HCT116 (cell line): ENCODE measurements at regions not wholly inside any gene's neighbourhood (a gene's known extent, or its start where the extent isn't known, plus 50 kb on each side); places are given as distances from the start of the nearest gene placed in this dataset.

ENCODE experiments used
- ATAC-seq: fragments of 200-7000 bp; cut with Tn5 transposase; 2 replicates; pipeline ENCODE4 v1.9.1; 2020; ENCODE audit warnings: mild to moderate bottlenecking, moderate library complexity
- BruUV-seq: library from RNA; stranded (reverse); fragments of 400-500 nt; replicated peaks from 2 replicates; lab custom pipeline; 2021; lab: Mats Ljungman, UMichigan
- CTCF ChIA-PET: fragments of 300-600 bp; sonication (Branson Sonifier 250); formaldehyde crosslinking; loops from one replicate; lab custom pipeline; 2021; ENCODE audit warnings: antibody characterized with exemption; lab: Charles Lee
- POLR2A ChIA-PET: fragments of 300-600, 350-600 bp; sonication (Branson Sonifier 250); formaldehyde crosslinking; loops from one replicate; lab custom pipeline; 2021; ENCODE audit warnings: antibody characterized with exemption; lab: Charles Lee
- RAD21 ChIA-PET, 2 experiments: fragments of 300-600 bp; sonication (Branson Sonifier 250); formaldehyde crosslinking; loops; one replicate each; lab custom pipeline; 2023; ENCODE audit warnings: low total read pairs in 2 of 2; ENCODE audit not compliant: uncharacterized antibody in 2 of 2, unreplicated experiment in 2 of 2, low non-redundant PET in 1 of 2; lab: Charles Lee
- DNase-seq: peaks from one replicate; pipeline ENCODE4 v3.0.0-alpha.2; 2010; ENCODE audit warnings: low read depth, low spot score
- H2AFZ ChIP-seq: fragments of 200-600 bp; shearing (Covaris generic), sonication (generic); 2 replicates; pipeline ENCODE4 v1.6.1; 2017; ENCODE audit warnings: low read depth, mixed run types, mixed read lengths, antibody characterized with exemption, low read length; ENCODE audit not compliant: poor library complexity, severe bottlenecking
- H3K27ac ChIP-seq: 2 replicates; pipeline ENCODE4 v1.5.1; 2012; ENCODE audit warnings: low read depth, low read length
- H3K27me3 ChIP-seq: fragments of 200-600 bp; sonication (generic); 2 replicates; pipeline ENCODE4 v1.6.1; 2016; ENCODE audit warnings: mixed run types, low read length, mixed read lengths; ENCODE audit not compliant: insufficient read depth
- H3K36me3 ChIP-seq, 2 experiments: fragments of 200-500 bp in 1 of 2; fragments of 200-600 bp in 1 of 2; sonication (Bioruptor generic) in 1 of 2; sonication (generic) in 1 of 2; 2 replicates each; pipeline versions ENCODE4 v1.5.1 to v1.6.1; 2014 to 2016; ENCODE audit warnings: low read length in 2 of 2, inconsistent platforms in 1 of 2, mixed read lengths in 1 of 2, mixed run types in 1 of 2; ENCODE audit not compliant: insufficient read depth in 2 of 2, control insufficient read depth in 1 of 2
- H3K4me1 ChIP-seq, 2 experiments: fragments of 200-600 bp in 1 of 2; sonication (generic) in 1 of 2; 2 replicates each; pipeline versions ENCODE4 v1.5.1 to v1.6.1; 2012 to 2017; ENCODE audit warnings: low read length in 2 of 2, inconsistent platforms in 1 of 2, mild to moderate bottlenecking in 1 of 2, mixed read lengths in 1 of 2, mixed run types in 1 of 2, moderate library complexity in 1 of 2; ENCODE audit not compliant: insufficient read depth in 2 of 2, control insufficient read depth in 1 of 2
- H3K4me2 ChIP-seq: fragments of 200-600 bp; sonication (generic); 2 replicates; pipeline ENCODE4 v1.6.1; 2017; ENCODE audit warnings: mixed run types, low read length, mixed read lengths
- H3K4me3 ChIP-seq, 2 experiments: fragments of 200-600 bp in 1 of 2; sonication (generic) in 1 of 2; replicated peaks in 1 of 2; 2 replicates each; pipeline ENCODE4 v1.5.1; 2011 to 2016; ENCODE audit warnings: low read length in 2 of 2, control low read depth in 1 of 2, low read depth in 1 of 2, mild to moderate bottlenecking in 1 of 2, mixed read lengths in 1 of 2, mixed run types in 1 of 2
- H3K79me2 ChIP-seq: fragments of 200-600 bp; sonication (generic); 2 replicates; pipeline ENCODE4 v1.6.1; 2017; ENCODE audit warnings: mild to moderate bottlenecking, mixed run types, low read length, moderate library complexity, mixed read lengths; ENCODE audit not compliant: insufficient read depth
- H3K9ac ChIP-seq: fragments of 200-600 bp; sonication (generic); 2 replicates; pipeline ENCODE4 v1.6.1; 2016; ENCODE audit warnings: low read length, mixed read lengths
- H3K9me2 ChIP-seq: fragments of 200-600 bp; sonication (generic), shearing (Covaris generic); 2 replicates; pipeline ENCODE4 v1.6.1; 2017; ENCODE audit warnings: mixed run types, mild to moderate bottlenecking, moderate library complexity; ENCODE audit not compliant: insufficient read depth
- H3K9me3 ChIP-seq, 2 experiments: fragments of 200-500 bp in 1 of 2; fragments of 200-600 bp in 1 of 2; sonication (Bioruptor generic) in 1 of 2; sonication (generic) in 1 of 2; 2 replicates each; pipeline ENCODE4 v1.6.1; 2014 to 2017; ENCODE audit warnings: low read length in 2 of 2, mixed read lengths in 2 of 2, inconsistent platforms in 1 of 2, low read depth in 1 of 2, mild to moderate bottlenecking in 1 of 2, mixed run types in 1 of 2, moderate library complexity in 1 of 2; ENCODE audit not compliant: control insufficient read depth in 1 of 2, insufficient read depth in 1 of 2
- H4K20me1 ChIP-seq: fragments of 200-600 bp; sonication (generic), shearing (Covaris generic); 2 replicates; pipeline ENCODE4 v1.6.1; 2017; ENCODE audit warnings: mixed run types, mild to moderate bottlenecking, moderate library complexity; ENCODE audit not compliant: insufficient read depth
- EGR1 ChIP-seq: IDR thresholded peaks from 2 replicates; pipeline ENCODE4 v1.6.1; 2012; ENCODE audit warnings: low read depth
- RAD21 ChIP-seq: IDR thresholded peaks from 2 replicates; pipeline ENCODE4 v1.6.1; 2012; ENCODE audit warnings: low read depth, mild to moderate bottlenecking
- SRF ChIP-seq: IDR thresholded peaks from 2 replicates; pipeline ENCODE4 v1.6.1; 2012; ENCODE audit warnings: low read depth
- ZNF274 ChIP-seq: fragments of 200-500 bp; sonication (Bioruptor generic); IDR thresholded peaks from 2 replicates; pipeline ENCODE4 v1.6.1; 2014; ENCODE audit warnings: mild to moderate bottlenecking, low read depth, low read length, inconsistent platforms
- intact Hi-C: fragments of 100-400 bp; cut with micrococcal nuclease; formaldehyde crosslinking; loops from 2 replicates; pipeline ENCODE4 v1.10.0; 2022
- TF ChIP-seq, protein P1 (sequence below), 3 experiments: fragments of 200-600 bp in 1 of 3; sonication (generic) in 1 of 3; IDR thresholded peaks in 2 of 3; conservative IDR thresholded peaks in 1 of 3; 2 replicates each; pipeline ENCODE4 v1.5.1; 2012 to 2017; ENCODE audit warnings: low read depth in 2 of 3, low read length in 2 of 3, antibody characterized with exemption in 1 of 3, borderline replicate concordance in 1 of 3, control low read depth in 1 of 3, mild to moderate bottlenecking in 1 of 3, mixed read lengths in 1 of 3, mixed run types in 1 of 3, moderate library complexity in 1 of 3; ENCODE audit not compliant: insufficient read depth in 1 of 3
- TF ChIP-seq, protein P2 (sequence below): IDR thresholded peaks from 2 replicates; pipeline ENCODE4 v1.6.1; 2012; ENCODE audit warnings: low read depth

DNA sequence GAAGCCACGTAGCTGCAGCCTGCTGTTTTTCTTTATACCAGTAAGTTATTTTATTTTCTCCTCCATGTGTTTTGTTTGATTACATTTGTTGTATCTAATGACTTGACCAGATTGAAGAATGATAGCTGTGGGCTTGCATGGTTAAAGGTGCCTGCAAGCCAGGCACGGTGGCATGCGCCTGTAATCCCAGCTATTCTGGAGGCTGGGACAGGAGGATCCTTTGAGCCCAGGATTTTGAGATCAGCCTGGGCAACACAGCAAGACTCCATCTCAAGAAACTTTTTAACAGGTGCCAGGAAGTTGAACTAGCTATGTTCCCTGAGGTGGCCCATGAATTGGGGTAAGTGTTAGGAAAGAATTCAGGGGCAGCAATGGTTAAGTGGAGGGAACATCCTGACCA lies 179.4 kb downstream of the IRS1 start:
- H2AFZ ChIP-seq = no peak overlapping the region
- H3K9me3 ChIP-seq = peaks cover 0 to 8% of the 10 kb centered on the region in 2 experiments; a peak in 1 of 4 replicates
- BruUV-seq = no TSS peak
- H3K79me2 ChIP-seq = no peaks in the 10 kb centered on the region; the same call in 1 of the 2 replicates
- TF ChIP-seq SRF (no peak), ZNF274 (no peak), EGR1 (no peak)
- TF ChIP-seq, protein P1, sequence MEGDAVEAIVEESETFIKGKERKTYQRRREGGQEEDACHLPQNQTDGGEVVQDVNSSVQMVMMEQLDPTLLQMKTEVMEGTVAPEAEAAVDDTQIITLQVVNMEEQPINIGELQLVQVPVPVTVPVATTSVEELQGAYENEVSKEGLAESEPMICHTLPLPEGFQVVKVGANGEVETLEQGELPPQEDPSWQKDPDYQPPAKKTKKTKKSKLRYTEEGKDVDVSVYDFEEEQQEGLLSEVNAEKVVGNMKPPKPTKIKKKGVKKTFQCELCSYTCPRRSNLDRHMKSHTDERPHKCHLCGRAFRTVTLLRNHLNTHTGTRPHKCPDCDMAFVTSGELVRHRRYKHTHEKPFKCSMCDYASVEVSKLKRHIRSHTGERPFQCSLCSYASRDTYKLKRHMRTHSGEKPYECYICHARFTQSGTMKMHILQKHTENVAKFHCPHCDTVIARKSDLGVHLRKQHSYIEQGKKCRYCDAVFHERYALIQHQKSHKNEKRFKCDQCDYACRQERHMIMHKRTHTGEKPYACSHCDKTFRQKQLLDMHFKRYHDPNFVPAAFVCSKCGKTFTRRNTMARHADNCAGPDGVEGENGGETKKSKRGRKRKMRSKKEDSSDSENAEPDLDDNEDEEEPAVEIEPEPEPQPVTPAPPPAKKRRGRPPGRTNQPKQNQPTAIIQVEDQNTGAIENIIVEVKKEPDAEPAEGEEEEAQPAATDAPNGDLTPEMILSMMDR (IDR thresholded peaks at IDR 0.05 in 2 of 3, conservative IDR thresholded peaks at IDR 0.05 in 1 of 3; ENCODE audit: borderline replicate concordance in 1 of 3, insufficient read depth in 1 of 3, low read depth in 2 of 3, low read length in 2 of 3) = no peak
- H3K27me3 ChIP-seq = no peaks in the 10 kb centered on the region
- H3K36me3 ChIP-seq = peaks cover 0 to 31% of the 10 kb centered on the region in 2 experiments; a peak in 2 of 4 replicates
- intact Hi-C loops = no loop called here
- H3K4me1 ChIP-seq = peaks cover 38 to 67% of the 10 kb centered on the region in 2 experiments
- H3K27ac ChIP-seq = peak overlapping the region; percentile 73
- ATAC-seq (no peak), DNase-seq (no peak)
- H4K20me1 ChIP-seq = no peaks in the 10 kb centered on the region
- no peak overlapping the region for H3K4me2 ChIP-seq
- ChIA-PET POLR2A (interaction anchor here (1.3 kb wide), 1 partner anchor 32 kb away, joined by 4 read pairs; no protein-coding TSS in a partner anchor), CTCF (no interaction called here), RAD21 (no interaction called here)
- H3K9ac ChIP-seq = no peak overlapping the region
- H3K4me3 ChIP-seq = no peak overlapping the region
- no peaks in the 10 kb centered on the region for H3K9me2 ChIP-seq

DNA sequence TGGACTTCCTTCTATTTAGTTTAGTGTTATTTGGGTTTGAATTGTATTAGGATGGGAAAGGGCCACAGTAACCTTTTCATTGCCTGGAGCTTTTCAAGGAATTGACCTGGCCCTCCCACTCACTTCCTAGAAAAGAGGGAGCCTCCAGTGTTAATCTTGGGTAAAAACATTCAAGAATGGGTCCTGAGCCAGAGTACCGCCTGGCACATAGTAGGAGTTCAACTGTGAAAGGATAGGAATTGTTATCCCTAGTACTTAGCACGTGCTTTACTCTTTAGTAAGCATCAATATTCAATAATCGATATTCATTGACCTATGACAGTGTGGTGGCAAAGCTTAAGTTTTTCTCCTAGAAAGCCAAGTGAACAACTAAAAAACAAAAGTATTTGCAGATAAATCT lies 179.9 kb downstream of the IRS1 start:
- H3K4me3 ChIP-seq = no peak overlapping the region
- H3K9me3 ChIP-seq = peaks cover 0 to 4% of the 10 kb centered on the region in 2 experiments; a peak in 1 of 4 replicates
- TF ChIP-seq RAD21 = 0 out of 2 replicates have a peak, but pooled peaks have one; percentile 9
- TF ChIP-seq, protein P2, sequence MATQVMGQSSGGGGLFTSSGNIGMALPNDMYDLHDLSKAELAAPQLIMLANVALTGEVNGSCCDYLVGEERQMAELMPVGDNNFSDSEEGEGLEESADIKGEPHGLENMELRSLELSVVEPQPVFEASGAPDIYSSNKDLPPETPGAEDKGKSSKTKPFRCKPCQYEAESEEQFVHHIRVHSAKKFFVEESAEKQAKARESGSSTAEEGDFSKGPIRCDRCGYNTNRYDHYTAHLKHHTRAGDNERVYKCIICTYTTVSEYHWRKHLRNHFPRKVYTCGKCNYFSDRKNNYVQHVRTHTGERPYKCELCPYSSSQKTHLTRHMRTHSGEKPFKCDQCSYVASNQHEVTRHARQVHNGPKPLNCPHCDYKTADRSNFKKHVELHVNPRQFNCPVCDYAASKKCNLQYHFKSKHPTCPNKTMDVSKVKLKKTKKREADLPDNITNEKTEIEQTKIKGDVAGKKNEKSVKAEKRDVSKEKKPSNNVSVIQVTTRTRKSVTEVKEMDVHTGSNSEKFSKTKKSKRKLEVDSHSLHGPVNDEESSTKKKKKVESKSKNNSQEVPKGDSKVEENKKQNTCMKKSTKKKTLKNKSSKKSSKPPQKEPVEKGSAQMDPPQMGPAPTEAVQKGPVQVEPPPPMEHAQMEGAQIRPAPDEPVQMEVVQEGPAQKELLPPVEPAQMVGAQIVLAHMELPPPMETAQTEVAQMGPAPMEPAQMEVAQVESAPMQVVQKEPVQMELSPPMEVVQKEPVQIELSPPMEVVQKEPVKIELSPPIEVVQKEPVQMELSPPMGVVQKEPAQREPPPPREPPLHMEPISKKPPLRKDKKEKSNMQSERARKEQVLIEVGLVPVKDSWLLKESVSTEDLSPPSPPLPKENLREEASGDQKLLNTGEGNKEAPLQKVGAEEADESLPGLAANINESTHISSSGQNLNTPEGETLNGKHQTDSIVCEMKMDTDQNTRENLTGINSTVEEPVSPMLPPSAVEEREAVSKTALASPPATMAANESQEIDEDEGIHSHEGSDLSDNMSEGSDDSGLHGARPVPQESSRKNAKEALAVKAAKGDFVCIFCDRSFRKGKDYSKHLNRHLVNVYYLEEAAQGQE = no peak
- no peak overlapping the region for H2AFZ ChIP-seq
- no TSS peak for BruUV-seq
- no peaks in the 10 kb centered on the region for H4K20me1 ChIP-seq
- ATAC-seq (no peak), DNase-seq (no peak)
- H3K27me3 ChIP-seq = no peaks in the 10 kb centered on the region
- intact Hi-C loops = loop anchor here (10.0 kb wide), 1 partner anchor 405 kb away; no protein-coding TSS in a partner anchor
- H3K9ac ChIP-seq = no peak overlapping the region
- H3K79me2 ChIP-seq = no peaks in the 10 kb centered on the region; the same call in 1 of the 2 replicates
- H3K9me2 ChIP-seq = no peaks in the 10 kb centered on the region
- peak overlapping the region; percentile 73 for H3K27ac ChIP-seq
- RAD21 ChIA-PET = no interaction called here
- H3K4me2 ChIP-seq = no peak overlapping the region
- CTCF ChIA-PET = no interaction called here
- peaks cover 0 to 29% of the 10 kb centered on the region in 2 experiments; a peak in 2 of 4 replicates for H3K36me3 ChIP-seq
- H3K4me1 ChIP-seq = peaks cover 38 to 67% of the 10 kb centered on the region in 2 experiments
- POLR2A ChIA-PET = interaction anchor here (1.3 kb wide), 2 partner anchors 9 to 33 kb away, joined by 3 to 4 read pairs; no protein-coding TSS in a partner anchor
